Erythroblast (primary cell): ENCODE measurements at regions not wholly inside any gene's neighbourhood (a gene's known extent, or its start where the extent isn't known, plus 50 kb on each side); places are given as distances from the start of the nearest gene placed in this dataset.

Source experiments
- GATA1 ChIP-seq: IDR thresholded peaks from 2 replicates; pipeline ENCODE4 v1.6.1; 2011; ENCODE audit warnings: low read depth, mild to moderate bottlenecking, control low read depth, low read length, moderate library complexity
- POLR2A ChIP-seq: IDR thresholded peaks from 2 replicates; pipeline ENCODE4 v1.6.1; 2011; ENCODE audit warnings: mild to moderate bottlenecking, low read length

- TF ChIP-seq POLR2A (no peak), GATA1 (no peak)
These were observed 621.5 kb upstream of the SEMA6D start for GRCh38 chr15:47095833-47096232.
